GM12892 (cell line): ENCODE measurements at regions not wholly inside any gene's neighbourhood (a gene's known extent, or its start where the extent isn't known, plus 50 kb on each side); places are given as distances from the start of the nearest gene placed in this dataset.

ENCODE experiments used
- POLR2A ChIP-seq: IDR thresholded peaks from 2 replicates; pipeline ENCODE4 v1.6.1; 2011; ENCODE audit warnings: low read depth, low read length, control low read depth
- POLR2AphosphoS5 ChIP-seq: IDR thresholded peaks from 2 replicates; pipeline ENCODE4 v1.6.1; 2011; ENCODE audit warnings: low read depth, low read length, control low read depth

GRCh38 chr1:68293609-68294366 lies 61.5 kb upstream of the WLS start:
- no peak for TF ChIP-seq POLR2AphosphoS5
- TF ChIP-seq POLR2A: no peak
